ENCODE measurements at regions not wholly inside any gene's neighbourhood (a gene's known extent, or its start where the extent isn't known, plus 50 kb on each side); places are given as distances from the start of the nearest gene placed in this dataset.

- TF ChIP-seq, protein P1, sequence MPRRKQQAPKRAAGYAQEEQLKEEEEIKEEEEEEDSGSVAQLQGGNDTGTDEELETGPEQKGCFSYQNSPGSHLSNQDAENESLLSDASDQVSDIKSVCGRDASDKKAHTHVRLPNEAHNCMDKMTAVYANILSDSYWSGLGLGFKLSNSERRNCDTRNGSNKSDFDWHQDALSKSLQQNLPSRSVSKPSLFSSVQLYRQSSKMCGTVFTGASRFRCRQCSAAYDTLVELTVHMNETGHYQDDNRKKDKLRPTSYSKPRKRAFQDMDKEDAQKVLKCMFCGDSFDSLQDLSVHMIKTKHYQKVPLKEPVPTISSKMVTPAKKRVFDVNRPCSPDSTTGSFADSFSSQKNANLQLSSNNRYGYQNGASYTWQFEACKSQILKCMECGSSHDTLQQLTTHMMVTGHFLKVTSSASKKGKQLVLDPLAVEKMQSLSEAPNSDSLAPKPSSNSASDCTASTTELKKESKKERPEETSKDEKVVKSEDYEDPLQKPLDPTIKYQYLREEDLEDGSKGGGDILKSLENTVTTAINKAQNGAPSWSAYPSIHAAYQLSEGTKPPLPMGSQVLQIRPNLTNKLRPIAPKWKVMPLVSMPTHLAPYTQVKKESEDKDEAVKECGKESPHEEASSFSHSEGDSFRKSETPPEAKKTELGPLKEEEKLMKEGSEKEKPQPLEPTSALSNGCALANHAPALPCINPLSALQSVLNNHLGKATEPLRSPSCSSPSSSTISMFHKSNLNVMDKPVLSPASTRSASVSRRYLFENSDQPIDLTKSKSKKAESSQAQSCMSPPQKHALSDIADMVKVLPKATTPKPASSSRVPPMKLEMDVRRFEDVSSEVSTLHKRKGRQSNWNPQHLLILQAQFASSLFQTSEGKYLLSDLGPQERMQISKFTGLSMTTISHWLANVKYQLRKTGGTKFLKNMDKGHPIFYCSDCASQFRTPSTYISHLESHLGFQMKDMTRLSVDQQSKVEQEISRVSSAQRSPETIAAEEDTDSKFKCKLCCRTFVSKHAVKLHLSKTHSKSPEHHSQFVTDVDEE (CRISPR knock-in tag; IDR thresholded peaks at IDR 0.05): no peak
- TF ChIP-seq ZFP3 (CRISPR knock-in tag; IDR thresholded peaks at IDR 0.05) (no peak), ZC3H10 (CRISPR knock-in tag; IDR thresholded peaks at IDR 0.05) (no peak), CSDC2 (CRISPR knock-in tag; IDR thresholded peaks at IDR 0.05) (no peak)
- TF ChIP-seq, protein P2, sequence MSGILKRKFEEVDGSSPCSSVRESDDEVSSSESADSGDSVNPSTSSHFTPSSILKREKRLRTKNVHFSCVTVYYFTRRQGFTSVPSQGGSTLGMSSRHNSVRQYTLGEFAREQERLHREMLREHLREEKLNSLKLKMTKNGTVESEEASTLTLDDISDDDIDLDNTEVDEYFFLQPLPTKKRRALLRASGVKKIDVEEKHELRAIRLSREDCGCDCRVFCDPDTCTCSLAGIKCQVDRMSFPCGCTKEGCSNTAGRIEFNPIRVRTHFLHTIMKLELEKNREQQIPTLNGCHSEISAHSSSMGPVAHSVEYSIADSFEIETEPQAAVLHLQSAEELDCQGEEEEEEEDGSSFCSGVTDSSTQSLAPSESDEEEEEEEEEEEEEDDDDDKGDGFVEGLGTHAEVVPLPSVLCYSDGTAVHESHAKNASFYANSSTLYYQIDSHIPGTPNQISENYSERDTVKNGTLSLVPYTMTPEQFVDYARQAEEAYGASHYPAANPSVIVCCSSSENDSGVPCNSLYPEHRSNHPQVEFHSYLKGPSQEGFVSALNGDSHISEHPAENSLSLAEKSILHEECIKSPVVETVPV (CRISPR knock-in tag; IDR thresholded peaks at IDR 0.05): no peak
These were observed 290.1 kb downstream of the BUD13 start (continued) for GRCh38 chr11:116482716-116483115.

DNA sequence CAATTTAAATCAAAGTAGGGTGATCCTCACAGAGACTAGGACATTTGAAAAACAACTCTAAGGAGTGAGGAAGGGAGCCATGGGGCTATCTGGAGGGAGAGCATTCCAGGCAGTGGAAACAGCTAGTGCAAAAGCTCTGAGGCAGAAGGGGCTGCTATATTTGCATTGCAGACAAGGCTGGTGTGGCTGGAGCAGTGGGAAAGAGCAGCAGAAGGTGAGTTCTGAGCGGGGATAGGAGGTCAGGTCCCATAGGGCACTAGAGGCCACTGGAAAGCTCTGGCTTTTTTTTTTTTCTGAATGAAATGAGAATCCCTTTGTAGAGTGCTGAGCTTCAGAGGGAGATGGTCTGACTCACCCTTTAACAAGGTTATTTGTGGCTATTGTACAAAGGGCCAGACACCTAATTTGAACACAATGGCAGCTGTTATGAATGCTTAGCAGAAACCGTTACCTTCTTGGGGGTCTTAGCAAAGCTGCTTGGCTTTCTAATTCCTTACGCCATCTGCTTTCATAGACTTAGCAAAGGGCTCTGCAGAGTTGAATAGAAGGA, 291.6 kb downstream of the BUD13 start:
- TF ChIP-seq ZNF565 (CRISPR knock-in tag; conservative IDR thresholded peaks at IDR 0.05; ENCODE audit: low read depth) (no peak), OSR1 (CRISPR knock-in tag; IDR thresholded peaks at IDR 0.05) (no peak), BACH2 (CRISPR knock-in tag; IDR thresholded peaks at IDR 0.05; ENCODE audit: borderline replicate concordance) (no peak)
- ATAC-seq: no peak

- ATAC-seq: no peak
- TF ChIP-seq ZC3H10 (CRISPR knock-in tag; IDR thresholded peaks at IDR 0.05): no peak
- no peak for TF ChIP-seq ARNTL (CRISPR knock-in tag; IDR thresholded peaks at IDR 0.05; ENCODE audit: borderline replicate concordance, low read depth)
- no peak for TF ChIP-seq ISL1 (CRISPR knock-in tag; IDR thresholded peaks at IDR 0.05)
- no peak for TF ChIP-seq ZNF565 (CRISPR knock-in tag; conservative IDR thresholded peaks at IDR 0.05; ENCODE audit: low read depth)
- no peak for TF ChIP-seq ZFP3 (CRISPR knock-in tag; IDR thresholded peaks at IDR 0.05)
- no peak for TF ChIP-seq SNAI2 (CRISPR knock-in tag; IDR thresholded peaks at IDR 0.05)
- TF ChIP-seq, protein P3, sequence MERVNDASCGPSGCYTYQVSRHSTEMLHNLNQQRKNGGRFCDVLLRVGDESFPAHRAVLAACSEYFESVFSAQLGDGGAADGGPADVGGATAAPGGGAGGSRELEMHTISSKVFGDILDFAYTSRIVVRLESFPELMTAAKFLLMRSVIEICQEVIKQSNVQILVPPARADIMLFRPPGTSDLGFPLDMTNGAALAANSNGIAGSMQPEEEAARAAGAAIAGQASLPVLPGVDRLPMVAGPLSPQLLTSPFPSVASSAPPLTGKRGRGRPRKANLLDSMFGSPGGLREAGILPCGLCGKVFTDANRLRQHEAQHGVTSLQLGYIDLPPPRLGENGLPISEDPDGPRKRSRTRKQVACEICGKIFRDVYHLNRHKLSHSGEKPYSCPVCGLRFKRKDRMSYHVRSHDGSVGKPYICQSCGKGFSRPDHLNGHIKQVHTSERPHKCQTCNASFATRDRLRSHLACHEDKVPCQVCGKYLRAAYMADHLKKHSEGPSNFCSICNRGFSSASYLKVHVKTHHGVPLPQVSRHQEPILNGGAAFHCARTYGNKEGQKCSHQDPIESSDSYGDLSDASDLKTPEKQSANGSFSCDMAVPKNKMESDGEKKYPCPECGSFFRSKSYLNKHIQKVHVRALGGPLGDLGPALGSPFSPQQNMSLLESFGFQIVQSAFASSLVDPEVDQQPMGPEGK (CRISPR knock-in tag; IDR thresholded peaks at IDR 0.05; ENCODE audit: borderline replicate concordance): no peak
- no peak for TF ChIP-seq ZFP30 (CRISPR knock-in tag; IDR thresholded peaks at IDR 0.05)
- TF ChIP-seq RARB (CRISPR knock-in tag; IDR thresholded peaks at IDR 0.05): no peak
- no peak for TF ChIP-seq POU6F1 (CRISPR knock-in tag; IDR thresholded peaks at IDR 0.05; ENCODE audit: borderline replicate concordance, low read depth)
- no peak for TF ChIP-seq TOX (CRISPR knock-in tag; IDR thresholded peaks at IDR 0.05; ENCODE audit: borderline replicate concordance)
- TF ChIP-seq CSDC2 (CRISPR knock-in tag; IDR thresholded peaks at IDR 0.05): no peak
- TF ChIP-seq, protein P2 (CRISPR knock-in tag; IDR thresholded peaks at IDR 0.05): no peak
- TF ChIP-seq TCF4 (CRISPR knock-in tag; IDR thresholded peaks at IDR 0.05; ENCODE audit: borderline replicate concordance): no peak
- TF ChIP-seq ZNF8 (CRISPR knock-in tag; IDR thresholded peaks at IDR 0.05): no peak
- TF ChIP-seq CREB5 (CRISPR knock-in tag; IDR thresholded peaks at IDR 0.05; ENCODE audit: low read depth): no peak
- TF ChIP-seq, protein P1 (CRISPR knock-in tag; IDR thresholded peaks at IDR 0.05): no peak
- TF ChIP-seq ZNF70 (CRISPR knock-in tag; IDR thresholded peaks at IDR 0.05): no peak
- no peak for TF ChIP-seq GLIS3 (CRISPR knock-in tag; IDR thresholded peaks at IDR 0.05)
- no peak for TF ChIP-seq OSR1 (CRISPR knock-in tag; IDR thresholded peaks at IDR 0.05)
These were observed 293.8 kb downstream of the BUD13 start for GRCh38 chr11:116478669-116479668.
